ENCODE measurements at regions not wholly inside any gene's neighbourhood (a gene's known extent, or its start where the extent isn't known, plus 50 kb on each side); places are given as distances from the start of the nearest gene placed in this dataset.

DNA sequence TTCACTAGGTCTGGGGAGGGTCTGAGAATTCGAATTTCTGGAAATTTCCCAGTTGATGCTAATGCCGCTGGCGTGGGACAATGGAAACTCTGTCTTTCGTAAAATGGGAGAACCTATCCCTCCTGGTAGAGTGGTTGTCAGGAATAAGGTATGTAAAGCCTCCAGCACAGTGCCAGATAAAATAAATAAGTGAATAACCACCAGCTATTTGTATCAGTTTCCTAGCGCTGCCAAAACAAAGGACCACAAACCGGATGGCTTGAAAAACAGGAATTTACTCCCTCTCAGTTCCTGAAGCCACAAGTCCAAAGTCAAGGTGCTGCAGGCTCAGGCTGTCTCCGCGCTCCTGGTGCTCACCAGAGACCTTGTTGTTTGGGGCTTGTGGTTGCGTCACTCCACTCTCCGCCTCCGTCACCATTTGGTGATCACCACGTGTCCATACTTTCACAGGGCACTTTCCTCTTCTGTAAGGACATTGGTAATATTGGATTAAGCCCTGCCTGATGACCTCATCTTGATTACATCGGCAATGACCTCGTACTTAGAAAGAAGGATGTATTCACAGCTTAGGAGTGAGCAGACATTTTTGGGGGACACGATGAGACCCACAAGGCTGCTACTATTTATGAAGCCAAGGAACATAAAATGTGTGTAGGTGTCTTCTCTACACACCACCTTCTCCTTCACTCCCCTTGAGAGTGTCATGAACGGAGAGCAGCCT, 428.5 kb downstream of the IRS2 start:
- TF ChIP-seq, protein P1, sequence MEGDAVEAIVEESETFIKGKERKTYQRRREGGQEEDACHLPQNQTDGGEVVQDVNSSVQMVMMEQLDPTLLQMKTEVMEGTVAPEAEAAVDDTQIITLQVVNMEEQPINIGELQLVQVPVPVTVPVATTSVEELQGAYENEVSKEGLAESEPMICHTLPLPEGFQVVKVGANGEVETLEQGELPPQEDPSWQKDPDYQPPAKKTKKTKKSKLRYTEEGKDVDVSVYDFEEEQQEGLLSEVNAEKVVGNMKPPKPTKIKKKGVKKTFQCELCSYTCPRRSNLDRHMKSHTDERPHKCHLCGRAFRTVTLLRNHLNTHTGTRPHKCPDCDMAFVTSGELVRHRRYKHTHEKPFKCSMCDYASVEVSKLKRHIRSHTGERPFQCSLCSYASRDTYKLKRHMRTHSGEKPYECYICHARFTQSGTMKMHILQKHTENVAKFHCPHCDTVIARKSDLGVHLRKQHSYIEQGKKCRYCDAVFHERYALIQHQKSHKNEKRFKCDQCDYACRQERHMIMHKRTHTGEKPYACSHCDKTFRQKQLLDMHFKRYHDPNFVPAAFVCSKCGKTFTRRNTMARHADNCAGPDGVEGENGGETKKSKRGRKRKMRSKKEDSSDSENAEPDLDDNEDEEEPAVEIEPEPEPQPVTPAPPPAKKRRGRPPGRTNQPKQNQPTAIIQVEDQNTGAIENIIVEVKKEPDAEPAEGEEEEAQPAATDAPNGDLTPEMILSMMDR (IDR thresholded peaks at IDR 0.05): no peak
- no peak for TF ChIP-seq POLR2A (IDR thresholded peaks at IDR 0.05)
